Mesendoderm (in vitro differentiated cells): ENCODE measurements at regions not wholly inside any gene's neighbourhood (a gene's known extent, or its start where the extent isn't known, plus 50 kb on each side); places are given as distances from the start of the nearest gene placed in this dataset.
"Not testable (repeated sequence)": the region's sequence is repeated elsewhere in the genome, so short reads cannot be mapped to it uniquely, and the experiment has no call there.

ENCODE experiments used
- DNase-seq: peaks from one replicate; pipeline ENCODE4 v3.0.0; 2013
- H2AK5ac ChIP-seq: 2 replicates; pipeline ENCODE4 v1.6.1; 2013; ENCODE audit warnings: low read length, inconsistent platforms
- H2BK120ac ChIP-seq: 2 replicates; pipeline ENCODE4 v1.6.1; 2013; ENCODE audit warnings: low read depth, mild to moderate bottlenecking, low read length, moderate library complexity, mixed read lengths
- H2BK15ac ChIP-seq: replicated peaks from 2 replicates; pipeline ENCODE4 v1.6.1; 2013; ENCODE audit warnings: low read depth, mild to moderate bottlenecking, moderate library complexity
- H2BK5ac ChIP-seq: 2 replicates; pipeline ENCODE4 v1.6.1; 2013; ENCODE audit warnings: low read length, inconsistent platforms
- H3K18ac ChIP-seq: 2 replicates; pipeline ENCODE4 v1.6.1; 2013; ENCODE audit warnings: mild to moderate bottlenecking, low read length, mixed read lengths
- H3K23ac ChIP-seq: one replicate; pipeline ENCODE4 v1.6.1; 2013; ENCODE audit warnings: low read length
- H3K27ac ChIP-seq: 2 replicates; pipeline ENCODE4 v1.5.1; 2013; ENCODE audit warnings: low read depth, mild to moderate bottlenecking, inconsistent platforms, low read length, moderate library complexity
- H3K27me3 ChIP-seq: 2 replicates; pipeline ENCODE4 v1.6.1; 2013; ENCODE audit warnings: low read length, control low read depth, mild to moderate bottlenecking, inconsistent platforms; ENCODE audit not compliant: insufficient read depth, poor library complexity
- H3K36me3 ChIP-seq: 2 replicates; pipeline ENCODE4 v1.6.1; 2013; ENCODE audit warnings: low read length, inconsistent platforms; ENCODE audit not compliant: control insufficient read depth, insufficient read depth
- H3K4ac ChIP-seq: one replicate; pipeline ENCODE4 v1.6.1; 2013; ENCODE audit warnings: low read depth, mild to moderate bottlenecking, low read length, moderate library complexity
- H3K4me1 ChIP-seq: 2 replicates; pipeline ENCODE4 v1.6.1; 2013; ENCODE audit warnings: low read depth, low read length, inconsistent platforms; ENCODE audit not compliant: control insufficient read depth
- H3K4me2 ChIP-seq: 2 replicates; pipeline ENCODE4 v1.6.1; 2013; ENCODE audit warnings: low read length
- H3K4me3 ChIP-seq: 2 replicates; pipeline ENCODE4 v1.5.1; 2013; ENCODE audit warnings: mild to moderate bottlenecking, low read length
- H3K56ac ChIP-seq: one replicate; pipeline ENCODE4 v1.6.1; 2013; ENCODE audit warnings: low read length
- H3K79me1 ChIP-seq: 2 replicates; pipeline ENCODE4 v1.6.1; 2013; ENCODE audit warnings: low read length, inconsistent platforms
- H3K79me2 ChIP-seq: 2 replicates; pipeline ENCODE4 v1.6.1; 2013; ENCODE audit warnings: mild to moderate bottlenecking, low read length; ENCODE audit not compliant: control insufficient read depth, insufficient read depth
- H3K9ac ChIP-seq: 2 replicates; pipeline ENCODE4 v1.6.1; 2013; ENCODE audit warnings: low read length, inconsistent platforms
- H4K5ac ChIP-seq: one replicate; pipeline ENCODE4 v1.6.1; 2013; ENCODE audit warnings: low read length
- H4K8ac ChIP-seq: one replicate; pipeline ENCODE4 v1.6.1; 2013; ENCODE audit warnings: low read depth, mild to moderate bottlenecking, control low read depth, low read length, moderate library complexity
- WGBS: extraction: QIAGEN DNeasy Blood & Tissue Kit; methylation state at CpG from one replicate; pipeline ENCODE4 v1.1.7; 2013; ENCODE audit warnings: low lambda C conversion rate, missing lambda C conversion rate; ENCODE audit not compliant: insufficient coverage; ENCODE audit errors: extremely low coverage; 5-methylcytosine and 5-hydroxymethylcytosine counted together

- no peaks in the 10 kb centered on the region for H3K27me3 ChIP-seq
- no peak overlapping the region for H4K8ac ChIP-seq
- no peak overlapping the region for H3K56ac ChIP-seq
- no peak overlapping the region for H3K18ac ChIP-seq
- H3K27ac ChIP-seq, result no peak overlapping the region
- H3K4me2 ChIP-seq, result no peak overlapping the region
- no peaks in the 10 kb centered on the region for H3K4me1 ChIP-seq
- no peak overlapping the region for H2BK120ac ChIP-seq
- H3K4ac ChIP-seq, result no peak overlapping the region
- H3K36me3 ChIP-seq, result no peaks in the 10 kb centered on the region
- H2BK15ac ChIP-seq, result no peak overlapping the region
- no peak overlapping the region for H2BK5ac ChIP-seq
- no peak for DNase-seq
- H3K4me3 ChIP-seq, result no peak overlapping the region
- no peaks in the 10 kb centered on the region for H3K79me1 ChIP-seq
- H4K5ac ChIP-seq, result no peak overlapping the region
- no peak overlapping the region for H2AK5ac ChIP-seq
- no peak overlapping the region for H3K9ac ChIP-seq
- no peaks in the 10 kb centered on the region for H3K79me2 ChIP-seq
- no peak overlapping the region for H3K23ac ChIP-seq
These were observed 294.0 kb upstream of the ETAA1 start for GRCh38 chr2:67103157-67103556.

- no CpG with 5 or more reads among the region's 2 CpGs for WGBS
- no peaks in the 10 kb centered on the region for H3K79me2 ChIP-seq
- H2BK5ac ChIP-seq, result no peak overlapping the region
- H3K18ac ChIP-seq, result no peak overlapping the region
- H4K5ac ChIP-seq, result no peak overlapping the region
- no peak overlapping the region for H4K8ac ChIP-seq
- H3K23ac ChIP-seq, result no peak overlapping the region
- H3K36me3 ChIP-seq, result no peaks in the 10 kb centered on the region
- H3K27me3 ChIP-seq, result no peaks in the 10 kb centered on the region
- no peaks in the 10 kb centered on the region for H3K4me1 ChIP-seq
- no peak overlapping the region for H3K4me2 ChIP-seq
- H3K4me3 ChIP-seq, result no peak overlapping the region
- H3K27ac ChIP-seq, result no peak overlapping the region
- no peak overlapping the region for H3K9ac ChIP-seq
- no peak overlapping the region for H3K4ac ChIP-seq
- H2AK5ac ChIP-seq, result no peak overlapping the region
- no peak overlapping the region for H3K56ac ChIP-seq
- no peaks in the 10 kb centered on the region for H3K79me1 ChIP-seq
- no peak overlapping the region for H2BK15ac ChIP-seq
- H2BK120ac ChIP-seq, result no peak overlapping the region
- no peak for DNase-seq
These were observed 288.9 kb upstream of the ETAA1 start for GRCh38 chr2:67108231-67108630.

GRCh38 chr2:67124531-67124930 is 272.6 kb upstream of the ETAA1 start:
- no peak overlapping the region for H3K9ac ChIP-seq
- H2BK15ac ChIP-seq, result no peak overlapping the region

GRCh38 chr2:67130531-67131256 is 266.4 kb upstream of the ETAA1 start:
- Histone ChIP-seq H3K79me1 (no peaks in the 10 kb centered on the region), H2AK5ac (no peak overlapping the region), H3K4me1 (no peaks in the 10 kb centered on the region), H3K27ac (no peak overlapping the region), H3K23ac (no peak overlapping the region), H3K36me3 (no peaks in the 10 kb centered on the region), H3K79me2 (no peaks in the 10 kb centered on the region), H3K27me3 (no peaks in the 10 kb centered on the region), H2BK120ac (no peak overlapping the region), H3K4me3 (no peak overlapping the region), H3K4ac (no peak overlapping the region), H3K18ac (no peak overlapping the region), H2BK15ac (no peak overlapping the region), H3K4me2 (no peak overlapping the region), H2BK5ac (no peak overlapping the region), H3K56ac (no peak overlapping the region), H3K9ac (no peak overlapping the region), H4K8ac (no peak overlapping the region), H4K5ac (no peak overlapping the region)
- no CpG with 5 or more reads among the region's 3 CpGs for WGBS
- DNase-seq, result no peak

More at GRCh38 chr2:67124531-67124930, 272.6 kb upstream of the ETAA1 start:
- Histone ChIP-seq H3K4ac (no peak overlapping the region), H3K56ac (no peak overlapping the region), H4K5ac (no peak overlapping the region), H3K23ac (no peak overlapping the region), H3K18ac (no peak overlapping the region), H3K27me3 (no peaks in the 10 kb centered on the region), H4K8ac (no peak overlapping the region), H3K79me1 (no peaks in the 10 kb centered on the region), H2AK5ac (no peak overlapping the region), H3K4me1 (no peaks in the 10 kb centered on the region), H3K27ac (no peak overlapping the region), H3K4me3 (no peak overlapping the region), H2BK5ac (no peak overlapping the region), H3K36me3 (no peaks in the 10 kb centered on the region), H2BK120ac (no peak overlapping the region), H3K79me2 (no peaks in the 10 kb centered on the region), H3K4me2 (no peak overlapping the region)
- no peak for DNase-seq
- no CpG with 5 or more reads among the region's 1 CpG for WGBS

- H2BK120ac ChIP-seq, result no peak overlapping the region
- WGBS, result no CpG with 5 or more reads among the region's 3 CpGs
- no peaks in the 10 kb centered on the region for H3K27me3 ChIP-seq
- H3K27ac ChIP-seq, result no peak overlapping the region
- no peak overlapping the region for H3K56ac ChIP-seq
- no peak overlapping the region for H2AK5ac ChIP-seq
- H3K9ac ChIP-seq, result no peak overlapping the region
- H3K79me2 ChIP-seq, result no peaks in the 10 kb centered on the region
- DNase-seq, result no peak
- H3K23ac ChIP-seq, result no peak overlapping the region
- H4K5ac ChIP-seq, result no peak overlapping the region
- H2BK5ac ChIP-seq, result no peak overlapping the region
- no peak overlapping the region for H3K4me3 ChIP-seq
- no peaks in the 10 kb centered on the region for H3K79me1 ChIP-seq
- no peaks in the 10 kb centered on the region for H3K4me1 ChIP-seq
- H2BK15ac ChIP-seq, result no peak overlapping the region
- H4K8ac ChIP-seq, result no peak overlapping the region
- no peak overlapping the region for H3K18ac ChIP-seq
- no peaks in the 10 kb centered on the region for H3K36me3 ChIP-seq
- H3K4ac ChIP-seq, result no peak overlapping the region
- no peak overlapping the region for H3K4me2 ChIP-seq
These were observed 265.9 kb upstream of the ETAA1 start for GRCh38 chr2:67131257-67131609.

- no CpG with 5 or more reads among the region's 2 CpGs for WGBS
- not testable (repeated sequence) for H2BK120ac ChIP-seq, H3K4me2 ChIP-seq, H3K9ac ChIP-seq, H3K79me2 ChIP-seq, H3K36me3 ChIP-seq, DNase-seq, H4K5ac ChIP-seq, H3K56ac ChIP-seq, H3K79me1 ChIP-seq, H2AK5ac ChIP-seq, H3K23ac ChIP-seq, H3K4me3 ChIP-seq, H2BK15ac ChIP-seq, H3K18ac ChIP-seq, H3K4me1 ChIP-seq, H4K8ac ChIP-seq, H3K27ac ChIP-seq, H3K4ac ChIP-seq, H2BK5ac ChIP-seq, H3K27me3 ChIP-seq
These were observed 264.6 kb upstream of the ETAA1 start for GRCh38 chr2:67132441-67132940.
